ENCODE measurements at regions not wholly inside any gene's neighbourhood (a gene's known extent, or its start where the extent isn't known, plus 50 kb on each side); places are given as distances from the start of the nearest gene placed in this dataset.

GRCh38 chr21:8993284-8993942 is 1528.0 kb upstream of the TPTE start (continued):
- TF ChIP-seq EZH2 (IDR thresholded peaks at IDR 0.05; ENCODE audit: borderline replicate concordance, control insufficient read depth, low read depth, low read length) (no peak), SIX5 (IDR thresholded peaks at IDR 0.05; ENCODE audit: low read depth, low read length, severe bottlenecking) (no peak)

- WGBS (ENCODE audit: insufficient coverage, insufficient replicate concordance, low lambda C conversion rate, missing lambda C conversion rate), result 28% methylated on average over 7 of the region's 7 CpGs
- H3K27ac ChIP-seq (ENCODE audit: control insufficient read depth, insufficient read depth), result no peak overlapping the region
- FAIRE-seq (peak; percentile 47), ATAC-seq (no peak), DNase-seq (ENCODE audit: low read depth, low spot score) (no peak)
- no peaks in the 10 kb centered on the region for H3K4me1 ChIP-seq (ENCODE audit: control insufficient read depth, insufficient read depth, low read length)
- H4K20me1 ChIP-seq (ENCODE audit: control insufficient read depth, insufficient read depth), result no peaks in the 10 kb centered on the region
- no peaks in the 10 kb centered on the region for H3K36me3 ChIP-seq (ENCODE audit: control insufficient read depth in 2 of 2, insufficient read depth in 2 of 2, low read length in 1 of 2)
- no peak overlapping the region for H2AFZ ChIP-seq (ENCODE audit: control insufficient read depth, low read depth, low read length)
- TF ChIP-seq BCL3 (IDR thresholded peaks at IDR 0.05; ENCODE audit: borderline replicate concordance, insufficient read depth, low read depth, low read length, poor library complexity, severe bottlenecking) (no peak), RELA (IDR thresholded peaks at IDR 0.05; ENCODE audit: borderline replicate concordance, partially characterized antibody) (no peak), CBFB (IDR thresholded peaks at IDR 0.05; ENCODE audit: low read depth) (no peak), ZZZ3 (IDR thresholded peaks at IDR 0.05; ENCODE audit: control insufficient read depth, insufficient read length, low read depth) (no peak), USF1 (IDR thresholded peaks at IDR 0.05; ENCODE audit: borderline replicate concordance, extremely low read length, insufficient read depth, low read depth, low read length) (no peak), RAD51 (IDR thresholded peaks at IDR 0.05) (no peak), RB1 (IDR thresholded peaks at IDR 0.05; ENCODE audit: borderline replicate concordance) (no peak), SMAD5 (IDR thresholded peaks at IDR 0.05; ENCODE audit: low read depth) (no peak), EP300 (IDR thresholded peaks at IDR 0.05; ENCODE audit: borderline replicate concordance in 1 of 2, control insufficient read depth in 1 of 2, low read depth in 2 of 2, low read length in 2 of 2) (no peak), ATF3 (IDR thresholded peaks at IDR 0.05; ENCODE audit: borderline replicate concordance, extremely low read depth, low read depth, low read length) (no peak), MYC (IDR thresholded peaks at IDR 0.05; ENCODE audit: insufficient read depth, insufficient read length, insufficient replicate concordance, low read length, severe bottlenecking) (no peak)
- H3K9ac ChIP-seq (ENCODE audit: control insufficient read depth, insufficient read depth, low read length), result no peak overlapping the region
- CTCF ChIA-PET, result no interaction called here
- no TSS peak for BruUV-seq (replicated peaks)
- no peak overlapping the region for H3K4me2 ChIP-seq (ENCODE audit: control insufficient read depth, insufficient read depth)
- RAD21 ChIA-PET (ENCODE audit: unreplicated experiment), result no interaction called here
- in situ Hi-C loops (cut with MboI) (no loop called here), intact Hi-C loops (cut with micrococcal nuclease; ENCODE audit: unreplicated experiment) (no loop called here)
- H3K4me3 ChIP-seq, result no peak overlapping the region
- no peaks in the 10 kb centered on the region; the same call in 2 of the 3 replicates for H3K9me3 ChIP-seq (replicated peaks; ENCODE audit: control insufficient read depth, insufficient read depth, low read length)
- POLR2A ChIA-PET, result no interaction called here
- SMC1A ChIA-PET (ENCODE audit: uncharacterized antibody, unreplicated experiment), result no interaction called here
- H3K27me3 ChIP-seq (replicated peaks in 1 of 2; ENCODE audit: control insufficient read depth in 2 of 2, insufficient read depth in 2 of 2, low read length in 1 of 2), result no peaks in the 10 kb centered on the region
- no peaks in the 10 kb centered on the region for H3K79me2 ChIP-seq (ENCODE audit: control insufficient read depth, insufficient read depth, low read length)
Measured at GRCh38 chr21:8993943-8994639, 1527.3 kb upstream of the TPTE start.
